Breast epithelium (tissue), 4 donors: ENCODE measurements at regions not wholly inside any gene's neighbourhood (a gene's known extent, or its start where the extent isn't known, plus 50 kb on each side); places are given as distances from the start of the nearest gene placed in this dataset.

Source experiments
- DNase-seq, 2 donors: peaks; one replicate each; pipeline ENCODE4 v3.0.0-alpha.2; 2019; ENCODE audit warnings: low spot score in 2 of 2
- H3K27ac ChIP-seq, 2 donors: fragments of 200-600 bp; sonication (generic) in 1 of 2; one replicate each; pipeline ENCODE4 v1.5.1; 2016 to 2019; ENCODE audit warnings: mild to moderate bottlenecking in 1 of 2
- H3K27me3 ChIP-seq, 2 donors: fragments of 200-600 bp; sonication (generic) in 1 of 2; one replicate each; pipeline versions ENCODE4 v1.5.1 to v1.6.0; 2017 to 2019; ENCODE audit warnings: control low read depth in 1 of 2, mild to moderate bottlenecking in 1 of 2
- H3K36me3 ChIP-seq: fragments of 200-600 bp; one replicate; pipeline ENCODE4 v1.5.1; 2019
- H3K4me1 ChIP-seq, 2 donors: fragments of 200-600 bp; sonication (generic); one replicate each; pipeline ENCODE4 v1.5.1; 2016 to 2019; ENCODE audit warnings: control low read depth in 1 of 2
- H3K4me3 ChIP-seq, 3 donors: fragments of 200-600 bp; sonication (generic); 1 replicate in 2 of 3; 2 replicates in 1 of 3; pipeline ENCODE4 v1.5.1; 2016 to 2019; ENCODE audit warnings: mild to moderate bottlenecking in 3 of 3, moderate library complexity in 2 of 3
- H3K9me3 ChIP-seq, 2 donors: fragments of 200-600 bp; sonication (generic) in 1 of 2; one replicate each; pipeline ENCODE4 v1.5.1; 2016 to 2019; ENCODE audit warnings: control low read depth in 1 of 2
- POLR2A ChIP-seq: fragments of 450-650 bp; IDR thresholded peaks from one replicate; pipeline ENCODE4 v1.6.1; 2016; ENCODE audit warnings: antibody characterized with exemption, mild to moderate bottlenecking, moderate library complexity
- POLR2AphosphoS5 ChIP-seq, 3 donors: sonication (generic); formaldehyde crosslinking; IDR thresholded peaks; one replicate each; pipeline ENCODE4 v1.6.1; 2017; ENCODE audit warnings: antibody characterized with exemption in 3 of 3
- intact Hi-C: fragments of 100-400 bp; cut with DNase I; formaldehyde crosslinking; loops from one replicate; pipeline ENCODE4 v1.15.1; 2023; ENCODE audit warnings: low total_unique reads
- TF ChIP-seq, protein P1 (sequence below), 3 donors: fragments of 450-650 bp; IDR thresholded peaks; one replicate each; pipeline ENCODE4 v1.5.1; 2016 to 2017; ENCODE audit warnings: antibody characterized with exemption in 3 of 3, mild to moderate bottlenecking in 3 of 3, moderate library complexity in 3 of 3

DNA sequence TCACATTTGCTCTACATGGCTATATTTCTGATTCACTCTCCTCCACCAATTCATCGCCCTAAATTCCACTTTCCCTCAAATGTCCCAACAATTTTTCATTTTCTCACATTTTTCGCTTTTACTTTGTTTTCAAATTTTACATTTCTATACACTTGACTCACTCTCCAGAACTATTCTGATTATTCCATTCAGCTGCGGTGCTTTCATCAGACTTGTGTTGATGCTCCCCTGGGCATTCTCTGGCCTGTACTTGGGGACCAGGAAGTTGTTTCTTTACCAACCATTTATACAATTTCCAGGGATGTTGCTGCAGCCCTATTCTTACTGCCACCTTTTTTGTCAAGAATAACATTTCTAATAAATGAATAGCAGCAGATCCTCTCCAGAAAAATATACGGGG, 444.8 kb downstream of the MAFB start:
- no peaks in the 10 kb centered on the region for H3K9me3 ChIP-seq
- H3K27ac ChIP-seq = no peak overlapping the region
- no peaks in the 10 kb centered on the region for H3K27me3 ChIP-seq
- no peak overlapping the region for H3K4me3 ChIP-seq
- TF ChIP-seq, protein P1, sequence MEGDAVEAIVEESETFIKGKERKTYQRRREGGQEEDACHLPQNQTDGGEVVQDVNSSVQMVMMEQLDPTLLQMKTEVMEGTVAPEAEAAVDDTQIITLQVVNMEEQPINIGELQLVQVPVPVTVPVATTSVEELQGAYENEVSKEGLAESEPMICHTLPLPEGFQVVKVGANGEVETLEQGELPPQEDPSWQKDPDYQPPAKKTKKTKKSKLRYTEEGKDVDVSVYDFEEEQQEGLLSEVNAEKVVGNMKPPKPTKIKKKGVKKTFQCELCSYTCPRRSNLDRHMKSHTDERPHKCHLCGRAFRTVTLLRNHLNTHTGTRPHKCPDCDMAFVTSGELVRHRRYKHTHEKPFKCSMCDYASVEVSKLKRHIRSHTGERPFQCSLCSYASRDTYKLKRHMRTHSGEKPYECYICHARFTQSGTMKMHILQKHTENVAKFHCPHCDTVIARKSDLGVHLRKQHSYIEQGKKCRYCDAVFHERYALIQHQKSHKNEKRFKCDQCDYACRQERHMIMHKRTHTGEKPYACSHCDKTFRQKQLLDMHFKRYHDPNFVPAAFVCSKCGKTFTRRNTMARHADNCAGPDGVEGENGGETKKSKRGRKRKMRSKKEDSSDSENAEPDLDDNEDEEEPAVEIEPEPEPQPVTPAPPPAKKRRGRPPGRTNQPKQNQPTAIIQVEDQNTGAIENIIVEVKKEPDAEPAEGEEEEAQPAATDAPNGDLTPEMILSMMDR (IDR thresholded peaks at IDR 0.05) = no peak
- TF ChIP-seq POLR2AphosphoS5 (IDR thresholded peaks at IDR 0.05) = no peak
- no peak for TF ChIP-seq POLR2A
- DNase-seq = no peak
- no peaks in the 10 kb centered on the region for H3K4me1 ChIP-seq
- no peaks in the 10 kb centered on the region for H3K36me3 ChIP-seq
- intact Hi-C loops = no loop called here

DNA sequence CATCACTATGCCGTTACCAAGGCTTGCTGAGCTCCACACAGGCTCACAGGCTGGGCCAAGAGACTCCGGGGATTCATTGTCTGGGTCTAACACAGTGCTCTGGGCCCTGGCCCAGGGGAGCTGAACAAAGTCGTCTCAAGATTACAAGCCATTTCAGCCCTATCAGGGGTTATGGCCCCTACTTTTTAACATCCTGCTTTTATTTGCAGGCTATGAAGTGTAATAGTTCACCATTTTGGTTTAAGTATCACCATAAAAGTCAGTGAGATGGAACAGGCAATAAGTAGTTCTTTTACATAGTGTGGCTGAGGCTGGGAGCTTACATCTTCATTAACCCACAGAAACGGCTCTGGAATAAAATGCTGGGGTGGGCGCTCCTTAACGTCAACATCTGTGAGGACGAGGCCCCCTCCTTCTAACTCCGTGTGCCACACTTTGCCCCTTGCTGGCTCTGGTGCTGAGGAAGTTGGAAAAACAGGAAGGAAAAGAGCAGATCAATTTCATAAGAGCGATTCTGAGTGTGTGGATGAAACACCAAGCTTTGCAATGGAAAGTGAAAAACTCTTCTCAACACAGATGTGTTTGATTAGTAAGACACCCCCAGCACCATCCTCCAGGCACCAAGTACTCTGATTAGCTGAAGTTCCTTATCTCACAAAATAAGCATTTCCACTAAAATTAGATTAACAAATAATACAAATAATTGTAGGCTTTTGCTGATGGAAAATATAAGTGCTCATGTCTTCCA, 447.3 kb downstream of the MAFB start:
- Histone ChIP-seq H3K4me3 (no peak overlapping the region), H3K27me3 (no peaks in the 10 kb centered on the region), H3K36me3 (no peaks in the 10 kb centered on the region), H3K4me1 (no peaks in the 10 kb centered on the region), H3K27ac (no peak overlapping the region), H3K9me3 (no peaks in the 10 kb centered on the region)
- intact Hi-C loops = no loop called here
- DNase-seq = no peak
- TF ChIP-seq, protein P1 (IDR thresholded peaks at IDR 0.05) = no peak
- TF ChIP-seq POLR2AphosphoS5 (IDR thresholded peaks at IDR 0.05) = no peak
- TF ChIP-seq POLR2A = no peak

- Histone ChIP-seq H3K36me3 (no peaks in the 10 kb centered on the region), H3K4me3 (no peak overlapping the region), H3K9me3 (no peaks in the 10 kb centered on the region), H3K27me3 (no peaks in the 10 kb centered on the region), H3K27ac (no peak overlapping the region), H3K4me1 (no peaks in the 10 kb centered on the region)
- no peak for DNase-seq
- intact Hi-C loops = no loop called here
- TF ChIP-seq POLR2A (no peak), POLR2AphosphoS5 (IDR thresholded peaks at IDR 0.05) (no peak)
- TF ChIP-seq, protein P1 (IDR thresholded peaks at IDR 0.05) = no peak
Observed at GRCh38 chr20:40238511-40238910, 450.5 kb downstream of the MAFB start.

DNA sequence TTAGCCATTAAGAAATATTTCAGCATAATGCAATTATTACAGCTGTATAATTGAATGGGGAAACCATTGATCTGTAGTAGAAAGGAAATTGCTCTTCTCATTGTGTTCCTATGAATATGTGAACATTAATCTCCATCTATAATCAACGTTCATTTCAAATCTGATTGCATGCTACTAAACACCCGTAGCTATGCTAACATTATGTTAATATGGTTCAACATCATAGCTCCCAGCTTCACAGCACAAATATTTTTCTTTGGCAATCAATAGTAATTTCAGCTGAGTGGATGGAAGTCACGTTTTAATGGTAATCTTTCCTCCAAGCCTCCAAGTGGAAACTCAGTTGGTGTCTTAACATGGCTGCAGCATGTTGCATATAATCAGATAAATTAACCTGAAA, 454.4 kb downstream of the MAFB start:
- no peaks in the 10 kb centered on the region for H3K4me1 ChIP-seq
- TF ChIP-seq POLR2A (no peak), POLR2AphosphoS5 (IDR thresholded peaks at IDR 0.05) (no peak)
- TF ChIP-seq, protein P1 (IDR thresholded peaks at IDR 0.05) = no peak
- no peak overlapping the region for H3K27ac ChIP-seq
- H3K27me3 ChIP-seq = no peaks in the 10 kb centered on the region
- H3K36me3 ChIP-seq = no peaks in the 10 kb centered on the region
- no peak overlapping the region for H3K4me3 ChIP-seq
- intact Hi-C loops = no loop called here
- H3K9me3 ChIP-seq = no peaks in the 10 kb centered on the region
- DNase-seq = no peak

DNA sequence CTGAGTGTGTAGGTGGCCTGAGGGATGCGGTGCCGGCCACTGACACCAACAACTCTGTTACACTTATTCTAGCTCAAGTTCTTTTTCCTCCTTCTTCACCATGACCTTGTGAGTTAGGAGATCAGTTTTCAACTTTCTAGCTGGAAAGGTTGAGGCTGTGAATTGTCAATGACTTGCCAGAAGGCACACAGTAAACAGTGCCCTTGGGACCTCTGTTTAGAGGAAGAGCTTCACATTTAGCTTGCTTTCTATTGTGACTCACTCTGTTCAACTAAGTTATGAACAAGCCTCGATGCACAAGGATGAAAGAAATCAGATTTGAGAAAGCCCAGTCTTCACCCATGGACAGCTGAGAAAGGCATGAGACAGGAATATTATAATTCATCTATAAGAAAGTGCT, 455.6 kb downstream of the MAFB start:
- intact Hi-C loops = no loop called here
- Histone ChIP-seq H3K4me3 (peak overlapping the region in 1 of 3 donors; percentile 27), H3K27ac (peak overlapping the region; percentile 25 to 65), H3K27me3 (no peaks in the 10 kb centered on the region), H3K4me1 (no peaks in the 10 kb centered on the region), H3K36me3 (no peaks in the 10 kb centered on the region), H3K9me3 (no peaks in the 10 kb centered on the region)
- no peak for DNase-seq
- TF ChIP-seq, protein P1 (IDR thresholded peaks at IDR 0.05) = no peak
- TF ChIP-seq POLR2AphosphoS5 (IDR thresholded peaks at IDR 0.05) = no peak
- TF ChIP-seq POLR2A = no peak
